Lower leg skin (tissue), 3 donors: ENCODE measurements at regions not wholly inside any gene's neighbourhood (a gene's known extent, or its start where the extent isn't known, plus 50 kb on each side); places are given as distances from the start of the nearest gene placed in this dataset.

Experiments
- CTCF ChIP-seq, 3 donors: fragments of 450-650 bp; IDR thresholded peaks; one replicate each; pipeline ENCODE4 v1.5.1; 2016; ENCODE audit warnings: antibody characterized with exemption in 3 of 3, mild to moderate bottlenecking in 3 of 3, moderate library complexity in 2 of 3
- POLR2A ChIP-seq, 2 donors: fragments of 450-650 bp; IDR thresholded peaks; one replicate each; pipeline ENCODE4 v1.6.1; 2016 to 2017; ENCODE audit warnings: antibody characterized with exemption in 2 of 2, mild to moderate bottlenecking in 1 of 2, moderate library complexity in 1 of 2

GRCh38 chr10:118914629-118915028 lies 114.9 kb upstream of the NANOS1 start:
- TF ChIP-seq CTCF (IDR thresholded peaks at IDR 0.05) (no peak), POLR2A (IDR thresholded peaks at IDR 0.05) (no peak)
